ENCODE measurements at regions not wholly inside any gene's neighbourhood (a gene's known extent, or its start where the extent isn't known, plus 50 kb on each side); places are given as distances from the start of the nearest gene placed in this dataset.
"Not testable (repeated sequence)": the region's sequence is repeated elsewhere in the genome, so short reads cannot be mapped to it uniquely, and the experiment has no call there.

- DNase-seq, result no peak
Observed at GRCh38 chr1:47491341-47491753, 53.5 kb downstream of the FOXD2 start.

- no peak for DNase-seq
Observed at GRCh38 chr1:47495176-47495713, 57.4 kb downstream of the FOXD2 start.

GRCh38 chr1:47498551-47498950 lies 60.7 kb downstream of the FOXD2 start:
- no peak for DNase-seq

GRCh38 chr1:47501069-47501468 lies 63.2 kb downstream of the FOXD2 start:
- DNase-seq, result no peak

GRCh38 chr1:47502746-47503370 lies 65.0 kb downstream of the FOXD2 start:
- DNase-seq, result no peak

- DNase-seq, result not testable (repeated sequence)
Observed at GRCh38 chr1:47504840-47505239, 67.0 kb downstream of the FOXD2 start.

GRCh38 chr1:47505267-47505666 lies 67.4 kb downstream of the FOXD2 start:
- no peak for DNase-seq

GRCh38 chr1:47506053-47506452 lies 68.2 kb downstream of the FOXD2 start:
- no peak for DNase-seq

- DNase-seq, result no peak
Observed at GRCh38 chr1:47507144-47507543, 69.3 kb downstream of the FOXD2 start.

GRCh38 chr1:47507881-47508701 lies 70.2 kb downstream of the FOXD2 start:
- no peak for DNase-seq

- no peak for DNase-seq
Observed at GRCh38 chr1:47508702-47509431, 71.0 kb downstream of the FOXD2 start.

- DNase-seq, result no peak
Observed at GRCh38 chr1:47510282-47510811, 72.5 kb downstream of the FOXD2 start.

- no peak for DNase-seq
Observed at GRCh38 chr1:47511825-47512224, 74.0 kb downstream of the FOXD2 start.

GRCh38 chr1:47513393-47513792 lies 75.5 kb downstream of the FOXD2 start:
- no peak for DNase-seq

GRCh38 chr1:47514229-47514628 lies 76.4 kb downstream of the FOXD2 start:
- DNase-seq, result no peak

GRCh38 chr1:47515164-47515789 lies 77.4 kb downstream of the FOXD2 start:
- DNase-seq, result no peak

- DNase-seq, result no peak
Observed at GRCh38 chr1:47517946-47518345, 80.1 kb downstream of the FOXD2 start.

GRCh38 chr1:47519491-47519890 lies 81.6 kb downstream of the FOXD2 start:
- DNase-seq, result no peak

GRCh38 chr1:47519971-47520370 lies 82.1 kb downstream of the FOXD2 start:
- DNase-seq, result no peak

- no peak for DNase-seq
Observed at GRCh38 chr1:47521034-47521881, 83.4 kb downstream of the FOXD2 start.

- DNase-seq, result no peak
Observed at GRCh38 chr1:47522935-47523834, 85.3 kb downstream of the FOXD2 start.

All from NCI-H748 treated with DMSO at 0.1 percent for 48 hours (cell line).